Smooth muscle cell (in vitro differentiated cells): ENCODE measurements at regions not wholly inside any gene's neighbourhood (a gene's known extent, or its start where the extent isn't known, plus 50 kb on each side); places are given as distances from the start of the nearest gene placed in this dataset.

ENCODE experiments used
- DNase-seq: peaks from one replicate; lab custom pipeline; 2025; ENCODE audit not compliant: unreplicated experiment; lab: John Stamatoyannopoulos, UW
- H2AFZ ChIP-seq: fragments of 200-600 bp; sonication (generic); 2 replicates; pipeline ENCODE4 v1.6.0; 2016; ENCODE audit warnings: antibody characterized with exemption, low read depth, mild to moderate bottlenecking
- H3F3A ChIP-seq: fragments of 200-600 bp; sonication (generic); 2 replicates; pipeline ENCODE4 v1.6.0; 2017; ENCODE audit warnings: antibody characterized with exemption, low read depth
- H3K27ac ChIP-seq: fragments of 200-600 bp; sonication (generic); 2 replicates; pipeline ENCODE4 v1.5.1; 2016; ENCODE audit warnings: low read depth, mild to moderate bottlenecking
- H3K27me3 ChIP-seq: fragments of 200-600 bp; sonication (generic); 2 replicates; pipeline ENCODE4 v1.6.1; 2016; ENCODE audit warnings: low read depth, mild to moderate bottlenecking
- H3K36me3 ChIP-seq: fragments of 200-600 bp; sonication (generic); 2 replicates; pipeline ENCODE4 v1.5.1; 2016; ENCODE audit warnings: low read depth
- H3K4me1 ChIP-seq: fragments of 200-600 bp; sonication (generic); 2 replicates; pipeline ENCODE4 v1.5.1; 2016; ENCODE audit warnings: low read depth
- H3K4me2 ChIP-seq: fragments of 200-600 bp; sonication (generic); 2 replicates; pipeline ENCODE4 v1.6.0; 2016; ENCODE audit warnings: mild to moderate bottlenecking
- H3K4me3 ChIP-seq: fragments of 200-600 bp; sonication (generic); 2 replicates; pipeline ENCODE4 v1.5.1; 2016; ENCODE audit warnings: mild to moderate bottlenecking
- H3K79me2 ChIP-seq: fragments of 200-600 bp; sonication (generic); 2 replicates; pipeline ENCODE4 v1.6.0; 2016; ENCODE audit warnings: low read depth, mild to moderate bottlenecking
- H3K9ac ChIP-seq: fragments of 200-600 bp; sonication (generic); 2 replicates; pipeline ENCODE4 v1.6.0; 2016; ENCODE audit warnings: low read depth
- H3K9me3 ChIP-seq: fragments of 200-600 bp; sonication (generic); replicated peaks from 2 replicates; pipeline ENCODE4 v1.5.1; 2016; ENCODE audit warnings: low read depth
- H4K20me1 ChIP-seq: fragments of 200-600 bp; sonication (generic); 2 replicates; pipeline ENCODE4 v1.6.0; 2016; ENCODE audit warnings: low read depth
- CTCF ChIP-seq: fragments of 200-600 bp; sonication (generic); IDR thresholded peaks from 2 replicates; pipeline ENCODE4 v1.5.1; 2017; ENCODE audit warnings: borderline replicate concordance, mild to moderate bottlenecking, antibody characterized with exemption; ENCODE audit not compliant: insufficient read depth, poor library complexity, severe bottlenecking
- WGBS: methylation state at CpG from one replicate; pipeline ENCODE4 v1.1.7; 2016; ENCODE audit warnings: low lambda C conversion rate; 5-methylcytosine and 5-hydroxymethylcytosine counted together

GRCh38 chr2:67039058-67039457 is 358.1 kb upstream of the ETAA1 start:
- no peaks in the 10 kb centered on the region for H3K79me2 ChIP-seq
- WGBS, result 98% methylated on average over 3 of the region's 3 CpGs
- no peaks in the 10 kb centered on the region for H3K4me1 ChIP-seq
- H3K27ac ChIP-seq, result no peak overlapping the region
- no peaks in the 10 kb centered on the region for H3K36me3 ChIP-seq
- no peak overlapping the region for H3K4me3 ChIP-seq
- no peaks in the 10 kb centered on the region for H3K27me3 ChIP-seq
- no peaks in the 10 kb centered on the region for H4K20me1 ChIP-seq
- H3K4me2 ChIP-seq, result no peak overlapping the region
- no peak for DNase-seq
- H3K9me3 ChIP-seq, result no peaks in the 10 kb centered on the region
- TF ChIP-seq CTCF, result no peak
- H3K9ac ChIP-seq, result no peak overlapping the region
- H2AFZ ChIP-seq, result no peak overlapping the region
- no peaks in the 10 kb centered on the region for H3F3A ChIP-seq

GRCh38 chr2:67039517-67040103 is 357.5 kb upstream of the ETAA1 start:
- Histone ChIP-seq H3K4me3 (no peak overlapping the region), H3K27ac (no peak overlapping the region), H3K4me1 (no peaks in the 10 kb centered on the region), H3K4me2 (no peak overlapping the region), H3K79me2 (no peaks in the 10 kb centered on the region), H2AFZ (peak overlapping the region; percentile 65), H3K27me3 (no peaks in the 10 kb centered on the region), H4K20me1 (no peaks in the 10 kb centered on the region), H3K9me3 (no peaks in the 10 kb centered on the region), H3K9ac (no peak overlapping the region), H3F3A (no peaks in the 10 kb centered on the region), H3K36me3 (no peaks in the 10 kb centered on the region)
- no peak for DNase-seq
- TF ChIP-seq CTCF, result no peak
- 51% methylated on average over 2 of the region's 2 CpGs for WGBS

- WGBS, result 3% methylated on average over 1 of the region's 1 CpG
- no peaks in the 10 kb centered on the region for H4K20me1 ChIP-seq
- H3K36me3 ChIP-seq, result no peaks in the 10 kb centered on the region
- H3F3A ChIP-seq, result no peaks in the 10 kb centered on the region
- no peaks in the 10 kb centered on the region for H3K4me1 ChIP-seq
- H3K9me3 ChIP-seq, result no peaks in the 10 kb centered on the region
- H3K9ac ChIP-seq, result no peak overlapping the region
- no peak overlapping the region for H3K4me3 ChIP-seq
- H3K27ac ChIP-seq, result no peak overlapping the region
- no peak for TF ChIP-seq CTCF
- no peak overlapping the region for H3K4me2 ChIP-seq
- DNase-seq, result no peak
- H3K27me3 ChIP-seq, result no peaks in the 10 kb centered on the region
- H3K79me2 ChIP-seq, result no peaks in the 10 kb centered on the region
- no peak overlapping the region for H2AFZ ChIP-seq
Observed at GRCh38 chr2:67041051-67041450, 356.1 kb upstream of the ETAA1 start.

GRCh38 chr2:67043781-67044478 is 353.2 kb upstream of the ETAA1 start:
- Histone ChIP-seq H3K36me3 (no peaks in the 10 kb centered on the region), H4K20me1 (no peaks in the 10 kb centered on the region), H3K4me3 (no peak overlapping the region), H3K4me1 (no peaks in the 10 kb centered on the region), H3K9me3 (no peaks in the 10 kb centered on the region), H2AFZ (no peak overlapping the region), H3K9ac (no peak overlapping the region), H3K27ac (no peak overlapping the region), H3K79me2 (no peaks in the 10 kb centered on the region), H3F3A (no peaks in the 10 kb centered on the region), H3K27me3 (no peaks in the 10 kb centered on the region), H3K4me2 (no peak overlapping the region)
- no peak for DNase-seq
- WGBS, result 89% methylated on average over 3 of the region's 3 CpGs
- no peak for TF ChIP-seq CTCF
